GM23338 (cell line): ENCODE measurements at regions not wholly inside any gene's neighbourhood (a gene's known extent, or its start where the extent isn't known, plus 50 kb on each side); places are given as distances from the start of the nearest gene placed in this dataset.

Experiments
- CTCF ChIP-seq, 2 experiments: fragments of 200-600 bp in 1 of 2; sonication (generic) in 1 of 2; conservative IDR thresholded peaks; 2 replicates each; pipeline versions ENCODE4 v1.5.1 to v1.6.1; 2016 to 2017; ENCODE audit warnings: antibody characterized with exemption in 2 of 2, low read depth in 2 of 2, mild to moderate bottlenecking in 2 of 2, moderate library complexity in 1 of 2
- EZH2phosphoT487 ChIP-seq: fragments of 200-600 bp; sonication (generic); IDR thresholded peaks from one replicate; pipeline ENCODE4 v1.8.1; 2018; ENCODE audit warnings: antibody characterized with exemption; ENCODE audit not compliant: unreplicated experiment
- POLR2AphosphoS5 ChIP-seq: IDR thresholded peaks from 2 replicates; pipeline ENCODE4 v1.6.1; 2016; ENCODE audit warnings: antibody characterized with exemption, low read depth

GRCh38 chr1:185448591-185449186 is 131.6 kb upstream of the IVNS1ABP start:
- no peak for TF ChIP-seq CTCF (conservative IDR thresholded peaks at IDR 0.05; ENCODE audit: low read depth in 2 of 2)
- TF ChIP-seq POLR2AphosphoS5: no peak
- no peak for TF ChIP-seq EZH2phosphoT487
